B cell (primary cell): ENCODE measurements at regions not wholly inside any gene's neighbourhood (a gene's known extent, or its start where the extent isn't known, plus 50 kb on each side); places are given as distances from the start of the nearest gene placed in this dataset.

ENCODE experiments used
- CTCF ChIP-seq: fragments of 200-600 bp; IDR thresholded peaks from one replicate; pipeline ENCODE4 v1.8.0; 2022; ENCODE audit warnings: antibody characterized with exemption, mild to moderate bottlenecking
- EZH2 ChIP-seq: IDR thresholded peaks from 2 replicates; pipeline ENCODE4 v1.6.1; 2012; ENCODE audit warnings: borderline replicate concordance, low read depth, mild to moderate bottlenecking, moderate library complexity, low read length; ENCODE audit not compliant: insufficient read depth, poor library complexity, severe bottlenecking

- TF ChIP-seq CTCF (no peak), EZH2 (no peak)
Observed at GRCh38 chr7:97479740-97480290, 252.1 kb upstream of the TAC1 start.
